GM23338 (cell line): ENCODE measurements at regions not wholly inside any gene's neighbourhood (a gene's known extent, or its start where the extent isn't known, plus 50 kb on each side); places are given as distances from the start of the nearest gene placed in this dataset.
A peak's percentile ranks its signal among the peaks of the same experiment; 100 is the strongest.

Source experiments
- ATAC-seq: fragments of 200-7000 bp; cut with Tn5 transposase; 3 replicates; pipeline ENCODE4 v1.9.1; 2020
- DNase-seq: peaks from one replicate; pipeline ENCODE4 v3.0.0-alpha.2; 2015; ENCODE audit warnings: low spot score
- H2AFZ ChIP-seq: fragments of 200-600 bp; sonication (generic); 2 replicates; pipeline ENCODE4 v1.8.0; 2016; ENCODE audit warnings: antibody characterized with exemption, mild to moderate bottlenecking, moderate library complexity
- H3F3A ChIP-seq: fragments of 200-600 bp; sonication (generic); replicated peaks from 2 replicates; pipeline ENCODE4 v1.8.0; 2017; ENCODE audit warnings: antibody characterized with exemption, mixed run types, low read depth
- H3K27ac ChIP-seq: fragments of 200-600 bp; sonication (generic); 2 replicates; pipeline ENCODE4 v1.6.1; 2016; ENCODE audit warnings: low read depth
- H3K27me3 ChIP-seq: fragments of 200-600 bp; sonication (generic); 2 replicates; pipeline ENCODE4 v1.8.0; 2016; ENCODE audit warnings: mild to moderate bottlenecking, mixed run types, moderate library complexity; ENCODE audit not compliant: insufficient read depth
- H3K36me3 ChIP-seq: fragments of 200-600 bp; sonication (generic); 2 replicates; pipeline ENCODE4 v1.8.0; 2016; ENCODE audit warnings: mild to moderate bottlenecking; ENCODE audit not compliant: insufficient read depth
- H3K4me1 ChIP-seq: fragments of 200-600 bp; sonication (generic); 2 replicates; pipeline ENCODE4 v1.8.0; 2016; ENCODE audit warnings: mild to moderate bottlenecking, moderate library complexity; ENCODE audit not compliant: insufficient read depth
- H3K4me2 ChIP-seq: fragments of 200-600 bp; sonication (generic); 2 replicates; pipeline ENCODE4 v1.7.1; 2017; ENCODE audit warnings: mixed run types
- H3K4me3 ChIP-seq: fragments of 200-600 bp; sonication (generic); 2 replicates; pipeline ENCODE4 v1.6.1; 2016; ENCODE audit warnings: mixed run types
- H3K79me2 ChIP-seq: fragments of 200-600 bp; sonication (generic); replicated peaks from 2 replicates; pipeline ENCODE4 v1.8.0; 2017; ENCODE audit warnings: mild to moderate bottlenecking; ENCODE audit not compliant: insufficient read depth
- H3K9me2 ChIP-seq: fragments of 200-600 bp; sonication (generic); 2 replicates; pipeline ENCODE4 v1.8.0; 2017; ENCODE audit not compliant: insufficient read depth
- H4K20me1 ChIP-seq: fragments of 200-600 bp; sonication (generic); replicated peaks from 2 replicates; pipeline ENCODE4 v1.8.0; 2017; ENCODE audit warnings: mild to moderate bottlenecking; ENCODE audit not compliant: insufficient read depth
- H3K27ac Mint-ChIP-seq: 2 replicates; pipeline ENCODE4 v1.8.0; 2020; ENCODE audit warnings: inconsistent platforms, mild to moderate bottlenecking, moderate library complexity, mixed read lengths
- H3K27me3 Mint-ChIP-seq: 3 replicates; pipeline ENCODE4 v1.8.0; 2022; ENCODE audit warnings: low read depth, mild to moderate bottlenecking, moderate library complexity, mixed read lengths, inconsistent platforms; ENCODE audit not compliant: insufficient read depth, poor library complexity
- H3K36me3 Mint-ChIP-seq: 3 replicates; pipeline ENCODE4 v1.8.0; 2021; ENCODE audit warnings: low read depth, mild to moderate bottlenecking, inconsistent platforms, moderate library complexity, mixed read lengths
- H3K4me1 Mint-ChIP-seq: 3 replicates; pipeline ENCODE4 v1.8.0; 2020; ENCODE audit warnings: mild to moderate bottlenecking, inconsistent platforms, mixed read lengths
- H3K4me3 Mint-ChIP-seq: 3 replicates; pipeline ENCODE4 v1.8.0; 2021; ENCODE audit warnings: moderate library complexity, mild to moderate bottlenecking, inconsistent platforms, mixed read lengths
- H3K9me3 Mint-ChIP-seq: 3 replicates; pipeline ENCODE4 v1.8.0; 2020; ENCODE audit warnings: moderate library complexity, mild to moderate bottlenecking, inconsistent platforms, mixed read lengths
- CREB1 ChIP-seq: fragments of 250-450 bp; sonication (Bioruptor Pico); IDR thresholded peaks from 2 replicates; pipeline ENCODE4 v1.5.0; 2020; ENCODE audit warnings: low read depth, mild to moderate bottlenecking, moderate library complexity
- CTCF ChIP-seq, 2 experiments: fragments of 200-600 bp in 1 of 2; sonication (generic) in 1 of 2; conservative IDR thresholded peaks; 2 replicates each; pipeline versions ENCODE4 v1.5.1 to v1.6.1; 2016 to 2017; ENCODE audit warnings: antibody characterized with exemption in 2 of 2, low read depth in 2 of 2, mild to moderate bottlenecking in 2 of 2, moderate library complexity in 1 of 2
- EZH2 ChIP-seq: fragments of 200-600 bp; sonication (generic); IDR thresholded peaks from one replicate; pipeline ENCODE4 v1.8.0; 2017; ENCODE audit warnings: antibody characterized with exemption, mild to moderate bottlenecking, low read depth; ENCODE audit not compliant: unreplicated experiment
- EZH2phosphoT487 ChIP-seq: fragments of 200-600 bp; sonication (generic); IDR thresholded peaks from one replicate; pipeline ENCODE4 v1.8.1; 2018; ENCODE audit warnings: antibody characterized with exemption; ENCODE audit not compliant: unreplicated experiment
- JUNB ChIP-seq: IDR thresholded peaks from one replicate; pipeline ENCODE4 v1.6.1; 2016; ENCODE audit warnings: antibody characterized with exemption; ENCODE audit not compliant: unreplicated experiment
- NANOG ChIP-seq: IDR thresholded peaks from 2 replicates; pipeline ENCODE4 v1.6.1; 2016; ENCODE audit warnings: antibody characterized with exemption, borderline replicate concordance
- POLR2AphosphoS5 ChIP-seq: IDR thresholded peaks from 2 replicates; pipeline ENCODE4 v1.6.1; 2016; ENCODE audit warnings: antibody characterized with exemption, low read depth
- REST ChIP-seq: IDR thresholded peaks from one replicate; pipeline ENCODE4 v1.6.1; 2018; ENCODE audit warnings: antibody characterized with exemption; ENCODE audit not compliant: unreplicated experiment
- STAT1 ChIP-seq: IDR thresholded peaks from one replicate; pipeline ENCODE4 v1.6.1; 2016; ENCODE audit warnings: antibody characterized with exemption; ENCODE audit not compliant: unreplicated experiment
- ZNF114 ChIP-seq: fragments of 250-450 bp; sonication (Bioruptor Pico); IDR thresholded peaks from 2 replicates; pipeline ENCODE4 v1.5.0; 2020; ENCODE audit warnings: mild to moderate bottlenecking, moderate library complexity
- ZNF331 ChIP-seq: fragments of 250-450 bp; sonication (Bioruptor Pico); IDR thresholded peaks from 2 replicates; pipeline ENCODE4 v1.5.0; 2020; ENCODE audit warnings: low read depth, mild to moderate bottlenecking, moderate library complexity
- TF ChIP-seq, protein P1 (sequence below): IDR thresholded peaks from 2 replicates; pipeline ENCODE4 v1.6.1; 2016; ENCODE audit warnings: antibody characterized with exemption

GRCh38 chr6:29227235-29227634, 56.5 kb downstream of the OR2J2 start:
- no peak; the same call in 2 of the 3 replicates for ATAC-seq

DNA sequence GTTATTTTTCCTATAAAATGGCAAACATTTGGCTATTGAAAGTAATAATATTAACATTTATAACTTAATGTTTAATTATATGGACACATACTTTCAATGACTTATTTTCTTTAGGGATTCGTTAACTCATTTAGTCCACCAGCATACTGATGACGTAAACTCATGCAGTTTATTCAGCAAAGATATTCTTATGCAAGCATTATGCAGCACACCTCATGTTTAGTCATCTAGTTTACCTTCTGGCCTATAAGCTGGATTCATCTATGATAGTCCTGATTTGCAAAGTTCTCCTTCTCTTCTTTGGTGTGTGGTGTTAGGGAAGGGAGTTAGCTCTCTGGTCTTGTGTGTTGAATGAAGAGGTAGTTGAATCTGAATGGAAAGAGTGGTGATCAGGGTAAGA, 60.0 kb downstream of the OR2J2 start:
- Histone ChIP-seq H3K9me2 (no peaks in the 10 kb centered on the region), H3K4me3 (no peak overlapping the region), H3F3A (no peaks in the 10 kb centered on the region), H4K20me1 (no peaks in the 10 kb centered on the region), H3K27me3 (no peaks in the 10 kb centered on the region), H3K27ac (no peak overlapping the region), H3K4me1 (peaks cover 13% of the 10 kb centered on the region), H3K36me3 (no peaks in the 10 kb centered on the region), H2AFZ (no peak overlapping the region), H3K79me2 (no peaks in the 10 kb centered on the region), H3K4me2 (no peak overlapping the region)
- Mint-ChIP-seq H3K27me3 (peaks cover 1% of the 10 kb centered on the region), H3K9me3 (no peaks in the 10 kb centered on the region), H3K4me1 (peaks cover 16% of the 10 kb centered on the region), H3K27ac (no peak overlapping the region), H3K4me3 (no peak overlapping the region), H3K36me3 (no peaks in the 10 kb centered on the region)
- DNase-seq: no peak
- no peak for ATAC-seq
- no peak for TF ChIP-seq EZH2phosphoT487
- no peak for TF ChIP-seq NANOG
- TF ChIP-seq, protein P1, sequence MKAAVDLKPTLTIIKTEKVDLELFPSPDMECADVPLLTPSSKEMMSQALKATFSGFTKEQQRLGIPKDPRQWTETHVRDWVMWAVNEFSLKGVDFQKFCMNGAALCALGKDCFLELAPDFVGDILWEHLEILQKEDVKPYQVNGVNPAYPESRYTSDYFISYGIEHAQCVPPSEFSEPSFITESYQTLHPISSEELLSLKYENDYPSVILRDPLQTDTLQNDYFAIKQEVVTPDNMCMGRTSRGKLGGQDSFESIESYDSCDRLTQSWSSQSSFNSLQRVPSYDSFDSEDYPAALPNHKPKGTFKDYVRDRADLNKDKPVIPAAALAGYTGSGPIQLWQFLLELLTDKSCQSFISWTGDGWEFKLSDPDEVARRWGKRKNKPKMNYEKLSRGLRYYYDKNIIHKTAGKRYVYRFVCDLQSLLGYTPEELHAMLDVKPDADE: no peak
- TF ChIP-seq POLR2AphosphoS5: no peak
- TF ChIP-seq EZH2: no peak
- no peak for TF ChIP-seq ZNF114 (CRISPR knock-in tag)
- TF ChIP-seq STAT1: no peak
- no peak for TF ChIP-seq REST
- no peak for TF ChIP-seq CREB1 (CRISPR knock-in tag)
- TF ChIP-seq ZNF331: no peak
- TF ChIP-seq JUNB: no peak
- no peak for TF ChIP-seq CTCF (conservative IDR thresholded peaks at IDR 0.05; ENCODE audit: low read depth in 2 of 2)

More at GRCh38 chr6:29227235-29227634, 56.5 kb downstream of the OR2J2 start:
- DNase-seq: peak; percentile 45
- Histone ChIP-seq H3K27ac (no peak overlapping the region), H3K79me2 (no peaks in the 10 kb centered on the region), H3K4me1 (0 out of 2 replicates have a peak, but pooled peaks cover 7% of the 10 kb centered on the region), H3K36me3 (no peaks in the 10 kb centered on the region), H3K4me3 (no peak overlapping the region), H3K4me2 (no peak overlapping the region), H3F3A (no peaks in the 10 kb centered on the region), H3K27me3 (no peaks in the 10 kb centered on the region), H4K20me1 (no peaks in the 10 kb centered on the region), H2AFZ (peak overlapping the region; percentile 11; the same call in 1 of the 2 replicates), H3K9me2 (no peaks in the 10 kb centered on the region)
- no peak for TF ChIP-seq ZNF331
- no peak for TF ChIP-seq NANOG
- no peak for TF ChIP-seq EZH2phosphoT487
- TF ChIP-seq CTCF (conservative IDR thresholded peaks at IDR 0.05; ENCODE audit: low read depth in 2 of 2): peak; percentile 37 to 60
- no peaks in the 10 kb centered on the region for H3K9me3 Mint-ChIP-seq
- H3K27ac Mint-ChIP-seq: no peak overlapping the region
- peaks cover 10% of the 10 kb centered on the region for H3K4me1 Mint-ChIP-seq
- H3K36me3 Mint-ChIP-seq: no peaks in the 10 kb centered on the region
- H3K4me3 Mint-ChIP-seq: no peak overlapping the region
- H3K27me3 Mint-ChIP-seq: peaks cover 1% of the 10 kb centered on the region
